Esophagus muscularis mucosa (tissue), 4 donors: ENCODE measurements at regions not wholly inside any gene's neighbourhood (a gene's known extent, or its start where the extent isn't known, plus 50 kb on each side); places are given as distances from the start of the nearest gene placed in this dataset.
"Not testable (repeated sequence)": the region's sequence is repeated elsewhere in the genome, so short reads cannot be mapped to it uniquely, and the experiment has no call there.

Source experiments
- DNase-seq: peaks from one replicate; pipeline ENCODE4 v3.0.0-alpha.2; 2017; ENCODE audit errors: extremely low spot score
- H3K27ac ChIP-seq, 4 donors: fragments of 200-600 bp; sonication (generic); replicated peaks in 1 of 4; 1 replicate in 3 of 4; 2 replicates in 1 of 4; pipeline ENCODE4 v1.5.1; 2016 to 2019; ENCODE audit warnings: mild to moderate bottlenecking in 1 of 4
- H3K27me3 ChIP-seq, 4 donors: fragments of 200-600 bp; sonication (generic); one replicate each; pipeline versions ENCODE4 v1.5.1 to v1.6.0; 2016 to 2019
- H3K36me3 ChIP-seq, 4 donors: fragments of 200-600 bp; sonication (generic); one replicate each; pipeline ENCODE4 v1.5.1; 2016 to 2019
- H3K4me1 ChIP-seq, 4 donors: fragments of 200-600 bp; sonication (generic); one replicate each; pipeline ENCODE4 v1.5.1; 2016 to 2019
- H3K4me3 ChIP-seq, 4 donors: fragments of 200-600 bp; sonication (generic); 1 replicate in 2 of 4; 2 replicates in 2 of 4; pipeline ENCODE4 v1.5.1; 2016 to 2019; ENCODE audit warnings: mild to moderate bottlenecking in 4 of 4, moderate library complexity in 1 of 4
- H3K9me3 ChIP-seq, 4 donors: fragments of 200-600 bp; sonication (generic); 1 replicate in 3 of 4; 2 replicates in 1 of 4; pipeline ENCODE4 v1.5.1; 2016 to 2019
- CTCF ChIP-seq, 3 experiments: fragments of 200-600 bp in 2 of 3; fragments of 450-650 bp in 1 of 3; sonication (generic) in 2 of 3; IDR thresholded peaks; one replicate each; pipeline ENCODE4 v1.5.1; 2017 to 2019; ENCODE audit warnings: antibody characterized with exemption in 3 of 3, mild to moderate bottlenecking in 2 of 3, moderate library complexity in 1 of 3
- EP300 ChIP-seq: sonication (generic); formaldehyde crosslinking; IDR thresholded peaks from one replicate; pipeline ENCODE4 v1.6.1; 2017; ENCODE audit warnings: antibody characterized with exemption
- POLR2A ChIP-seq: fragments of 450-650 bp; IDR thresholded peaks from one replicate; pipeline ENCODE4 v1.6.1; 2017; ENCODE audit warnings: antibody characterized with exemption, moderate library complexity, mild to moderate bottlenecking, low read depth
- POLR2AphosphoS5 ChIP-seq, 2 donors: sonication (generic); formaldehyde crosslinking; IDR thresholded peaks; one replicate each; pipeline ENCODE4 v1.6.1; 2017; ENCODE audit warnings: antibody characterized with exemption in 2 of 2
- WGBS: methylation state at CpG from one replicate; pipeline ENCODE4 v1.1.5; 2018; 5-methylcytosine and 5-hydroxymethylcytosine counted together
- intact Hi-C: fragments of 100-400 bp; cut with DNase I; formaldehyde crosslinking; loops from one replicate; pipeline ENCODE4 v1.15.1; 2023

GRCh38 chr12:47403681-47404080, 302.1 kb downstream of the RPAP3 start:
- peaks cover 0 to 4% (median 2%) of the 10 kb centered on the region in 4 donors for H3K4me1 ChIP-seq
- intact Hi-C loops: no loop called here
- H3K36me3 ChIP-seq: no peaks in the 10 kb centered on the region
- TF ChIP-seq POLR2AphosphoS5 (IDR thresholded peaks at IDR 0.05): no peak
- TF ChIP-seq CTCF (IDR thresholded peaks at IDR 0.05): no peak
- no peaks in the 10 kb centered on the region for H3K27me3 ChIP-seq
- DNase-seq: no peak
- WGBS: 90% methylated on average over 1 of the region's 1 CpG
- H3K9me3 ChIP-seq: no peaks in the 10 kb centered on the region
- H3K4me3 ChIP-seq: no peak overlapping the region
- no peak overlapping the region for H3K27ac ChIP-seq

- H3K27me3 ChIP-seq, intact Hi-C loops, H3K36me3 ChIP-seq, H3K4me1 ChIP-seq, H3K9me3 ChIP-seq, H3K27ac ChIP-seq, DNase-seq, H3K4me3 ChIP-seq: not testable (repeated sequence)
- 56% methylated on average over 3 of the region's 3 CpGs for WGBS
These were observed 304.6 kb downstream of the RPAP3 start for GRCh38 chr12:47401196-47401595.

- Histone ChIP-seq H3K27ac (no peak overlapping the region), H3K36me3 (no peaks in the 10 kb centered on the region), H3K9me3 (peaks cover 0 to 9% (median 4%) of the 10 kb centered on the region in 4 donors), H3K27me3 (no peaks in the 10 kb centered on the region), H3K4me1 (no peaks in the 10 kb centered on the region), H3K4me3 (no peak overlapping the region)
- intact Hi-C loops: no loop called here
- DNase-seq: no peak
- no peak for TF ChIP-seq CTCF (IDR thresholded peaks at IDR 0.05)
- 71% methylated on average over 1 of the region's 1 CpG for WGBS
These were observed 305.6 kb downstream of the RPAP3 start for GRCh38 chr12:47400266-47400665.

- Histone ChIP-seq H3K4me3 (no peak overlapping the region), H3K27me3 (no peaks in the 10 kb centered on the region), H3K4me1 (peaks cover 0 to 8% (median 7%) of the 10 kb centered on the region in 4 donors), H3K9me3 (peaks cover 0 to 9% (median 4%) of the 10 kb centered on the region in 4 donors), H3K36me3 (no peaks in the 10 kb centered on the region), H3K27ac (no peak overlapping the region)
- WGBS: 66% methylated on average over 3 of the region's 4 CpGs
- TF ChIP-seq CTCF (IDR thresholded peaks at IDR 0.05) (peak in 2 of 3 experiments; percentile 14 to 37), POLR2AphosphoS5 (IDR thresholded peaks at IDR 0.05) (no peak)
- DNase-seq: no peak
- intact Hi-C loops: no loop called here
These were observed 308.1 kb downstream of the RPAP3 start for GRCh38 chr12:47397664-47398281.

GRCh38 chr12:47396902-47397663, 308.7 kb downstream of the RPAP3 start:
- H3K9me3 ChIP-seq: peaks cover 0 to 9% (median 4%) of the 10 kb centered on the region in 4 donors
- no peak overlapping the region for H3K4me3 ChIP-seq
- no peaks in the 10 kb centered on the region for H3K36me3 ChIP-seq
- TF ChIP-seq POLR2AphosphoS5 (IDR thresholded peaks at IDR 0.05): no peak
- TF ChIP-seq POLR2A: no peak
- no peak for TF ChIP-seq CTCF (IDR thresholded peaks at IDR 0.05)
- TF ChIP-seq EP300: no peak
- 100% methylated on average over 1 of the region's 1 CpG for WGBS
- no peak for DNase-seq
- no peaks in the 10 kb centered on the region for H3K27me3 ChIP-seq
- intact Hi-C loops: no loop called here
- peaks cover 0 to 11% (median 8%) of the 10 kb centered on the region in 4 donors for H3K4me1 ChIP-seq
- H3K27ac ChIP-seq: no peak overlapping the region
